ENCODE measurements at regions not wholly inside any gene's neighbourhood (a gene's known extent, or its start where the extent isn't known, plus 50 kb on each side); places are given as distances from the start of the nearest gene placed in this dataset.

DNA sequence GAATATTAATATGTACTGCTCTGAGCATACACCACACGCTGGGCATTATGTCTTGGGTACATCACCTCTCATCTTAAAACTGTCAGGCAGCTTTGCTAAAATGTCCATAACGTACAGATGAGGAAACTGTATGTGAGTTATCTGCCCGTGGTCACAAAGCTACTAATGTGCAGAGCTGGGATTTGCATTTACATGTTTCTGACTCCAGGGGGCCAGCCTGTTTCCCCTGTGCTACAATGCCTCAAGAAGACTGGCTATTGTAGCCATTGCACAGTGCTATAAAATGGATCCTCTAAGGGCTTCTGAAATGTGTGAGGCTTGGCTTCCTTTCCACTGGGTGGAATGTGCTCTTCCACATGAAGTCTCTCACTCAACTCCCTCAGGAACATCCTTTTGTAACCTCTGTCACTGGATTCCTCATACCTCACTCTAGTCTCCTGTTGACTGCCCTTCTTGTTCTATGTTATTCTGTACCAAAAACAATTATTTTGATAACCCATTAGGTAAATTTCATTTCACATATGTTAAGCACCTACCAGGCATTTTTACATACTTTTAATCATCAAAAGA, 95.6 kb upstream of the HTR2A start:
- ChIA-PET POLR2A (no interaction called here), CTCF (no interaction called here)
- DNase-seq = no peak
- Mint-ChIP-seq H3K4me3 (no peak overlapping the region), H3K4me1 (ENCODE audit: low read depth) (no peaks in the 10 kb centered on the region), H3K9me3 (no peaks in the 10 kb centered on the region), H3K27ac (no peak overlapping the region), H3K36me3 (no peaks in the 10 kb centered on the region), H3K27me3 (peaks cover 4% of the 10 kb centered on the region)
- intact Hi-C loops (cut with micrococcal nuclease) = no loop called here

DNA sequence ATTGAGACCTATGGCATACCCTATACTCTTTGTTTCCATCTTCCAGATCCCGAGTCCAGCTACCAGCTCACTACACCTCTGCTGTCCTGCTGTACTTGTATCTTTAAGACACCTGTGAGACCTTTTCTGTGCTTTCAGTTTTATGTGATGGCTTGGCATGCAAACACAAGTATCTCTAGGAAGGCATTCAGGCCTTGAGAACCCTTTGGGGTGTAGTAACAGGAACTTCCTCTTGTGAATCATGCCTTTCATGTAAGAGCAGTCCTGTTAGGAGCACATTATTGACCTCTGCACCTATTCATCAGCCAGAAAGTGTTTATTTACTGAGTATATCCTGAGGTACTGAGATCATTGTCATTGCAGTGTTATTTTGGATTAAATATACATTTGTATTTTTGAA, 87.0 kb upstream of the HTR2A start:
- no peak overlapping the region for H3K4me3 Mint-ChIP-seq
- H3K4me1 Mint-ChIP-seq (ENCODE audit: low read depth) = peaks cover 10% of the 10 kb centered on the region
- no peaks in the 10 kb centered on the region for H3K36me3 Mint-ChIP-seq
- peaks cover 1% of the 10 kb centered on the region for H3K27me3 Mint-ChIP-seq
- no peak for DNase-seq
- intact Hi-C loops (cut with micrococcal nuclease) = no loop called here
- H3K27ac Mint-ChIP-seq = no peak overlapping the region
- ChIA-PET CTCF (no interaction called here), POLR2A (no interaction called here)
- no peaks in the 10 kb centered on the region for H3K9me3 Mint-ChIP-seq

GRCh38 chr13:46982856-46983582, 86.2 kb upstream of the HTR2A start:
- ChIA-PET CTCF (no interaction called here), POLR2A (no interaction called here)
- intact Hi-C loops (cut with micrococcal nuclease) = no loop called here
- no peaks in the 10 kb centered on the region for H3K9me3 Mint-ChIP-seq
- no peaks in the 10 kb centered on the region for H3K36me3 Mint-ChIP-seq
- peaks cover 10% of the 10 kb centered on the region for H3K4me1 Mint-ChIP-seq (ENCODE audit: low read depth)
- DNase-seq = no peak
- H3K4me3 Mint-ChIP-seq = no peak overlapping the region
- H3K27me3 Mint-ChIP-seq = no peaks in the 10 kb centered on the region
- H3K27ac Mint-ChIP-seq = no peak overlapping the region

DNA sequence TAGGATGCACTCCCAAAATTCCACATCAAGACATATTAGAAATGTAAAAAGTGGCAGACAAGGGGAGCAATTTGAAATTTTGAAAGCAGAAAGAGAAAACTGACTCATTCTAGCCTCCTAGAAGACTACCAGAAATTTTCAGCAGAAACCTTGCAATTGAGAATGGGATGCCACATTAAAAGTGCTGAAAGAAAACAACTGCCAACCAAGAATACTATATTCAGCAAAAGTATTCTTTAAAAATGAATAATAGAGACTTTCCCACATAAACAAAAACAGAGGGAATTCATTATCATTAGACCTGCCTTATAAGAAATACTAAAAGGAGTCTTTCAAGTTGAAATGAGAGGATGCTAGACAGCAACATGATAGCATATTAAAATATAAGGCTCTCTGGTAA, 78.3 kb upstream of the HTR2A start:
- Mint-ChIP-seq H3K27ac (no peak overlapping the region), H3K4me3 (no peak overlapping the region), H3K4me1 (ENCODE audit: low read depth) (no peaks in the 10 kb centered on the region), H3K27me3 (no peaks in the 10 kb centered on the region), H3K9me3 (peaks cover 20% of the 10 kb centered on the region), H3K36me3 (no peaks in the 10 kb centered on the region)
- CTCF ChIA-PET = interaction anchor here (0.6 kb wide), 1 partner anchor 184 kb away, joined by 3 read pairs; no protein-coding TSS in a partner anchor
- POLR2A ChIA-PET = no interaction called here
- intact Hi-C loops (cut with micrococcal nuclease) = no loop called here
- DNase-seq = no peak

- Mint-ChIP-seq H3K36me3 (no peaks in the 10 kb centered on the region), H3K27me3 (peaks cover 6% of the 10 kb centered on the region)
Observed at GRCh38 chr13:46968450-46968849, 71.6 kb upstream of the HTR2A start.

GRCh38 chr13:46964789-46965527, 68.1 kb upstream of the HTR2A start:
- Mint-ChIP-seq H3K4me1 (ENCODE audit: low read depth) (no peaks in the 10 kb centered on the region), H3K4me3 (no peak overlapping the region), H3K27me3 (peaks cover 5% of the 10 kb centered on the region), H3K27ac (no peak overlapping the region), H3K36me3 (no peaks in the 10 kb centered on the region), H3K9me3 (no peaks in the 10 kb centered on the region)
- ChIA-PET CTCF (no interaction called here), POLR2A (interaction anchor here (0.6 kb wide), 1 partner anchor 445 kb away, joined by 3 read pairs; no protein-coding TSS in a partner anchor)
- no peak for DNase-seq
- intact Hi-C loops (cut with micrococcal nuclease) = no loop called here

More at GRCh38 chr13:46968450-46968849, 71.6 kb upstream of the HTR2A start:
- ChIA-PET POLR2A (no interaction called here), CTCF (no interaction called here)
- Mint-ChIP-seq H3K27ac (no peak overlapping the region), H3K4me3 (no peak overlapping the region), H3K4me1 (ENCODE audit: low read depth) (no peaks in the 10 kb centered on the region), H3K9me3 (no peaks in the 10 kb centered on the region)
- no peak for DNase-seq
- intact Hi-C loops (cut with micrococcal nuclease) = no loop called here

DNA sequence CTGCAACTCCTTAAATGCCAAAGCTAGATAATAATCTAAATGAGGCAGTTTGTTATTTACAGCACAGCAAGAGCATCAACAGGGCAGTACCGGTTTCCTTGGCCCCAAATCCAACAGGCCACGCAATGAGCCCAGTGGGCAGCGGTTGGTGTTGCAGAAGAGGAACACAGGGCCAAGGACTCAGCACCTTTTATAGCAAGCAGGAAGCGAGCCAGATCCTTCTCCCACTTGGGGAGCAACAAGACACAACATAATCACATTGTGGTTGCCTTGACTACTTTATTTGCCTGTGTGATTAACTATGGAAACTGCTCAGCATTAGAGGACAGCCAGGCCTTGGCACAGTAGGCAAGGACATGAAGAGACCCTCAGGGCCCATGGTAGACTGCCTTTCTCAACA, 67.1 kb upstream of the HTR2A start:
- intact Hi-C loops (cut with micrococcal nuclease) = no loop called here
- H3K27ac Mint-ChIP-seq = no peak overlapping the region
- no peak for DNase-seq
- H3K27me3 Mint-ChIP-seq = peaks cover 3% of the 10 kb centered on the region
- ChIA-PET CTCF (no interaction called here), POLR2A (no interaction called here)
- H3K9me3 Mint-ChIP-seq = no peaks in the 10 kb centered on the region
- no peaks in the 10 kb centered on the region for H3K4me1 Mint-ChIP-seq (ENCODE audit: low read depth)
- no peak overlapping the region for H3K4me3 Mint-ChIP-seq
- no peaks in the 10 kb centered on the region for H3K36me3 Mint-ChIP-seq

DNA sequence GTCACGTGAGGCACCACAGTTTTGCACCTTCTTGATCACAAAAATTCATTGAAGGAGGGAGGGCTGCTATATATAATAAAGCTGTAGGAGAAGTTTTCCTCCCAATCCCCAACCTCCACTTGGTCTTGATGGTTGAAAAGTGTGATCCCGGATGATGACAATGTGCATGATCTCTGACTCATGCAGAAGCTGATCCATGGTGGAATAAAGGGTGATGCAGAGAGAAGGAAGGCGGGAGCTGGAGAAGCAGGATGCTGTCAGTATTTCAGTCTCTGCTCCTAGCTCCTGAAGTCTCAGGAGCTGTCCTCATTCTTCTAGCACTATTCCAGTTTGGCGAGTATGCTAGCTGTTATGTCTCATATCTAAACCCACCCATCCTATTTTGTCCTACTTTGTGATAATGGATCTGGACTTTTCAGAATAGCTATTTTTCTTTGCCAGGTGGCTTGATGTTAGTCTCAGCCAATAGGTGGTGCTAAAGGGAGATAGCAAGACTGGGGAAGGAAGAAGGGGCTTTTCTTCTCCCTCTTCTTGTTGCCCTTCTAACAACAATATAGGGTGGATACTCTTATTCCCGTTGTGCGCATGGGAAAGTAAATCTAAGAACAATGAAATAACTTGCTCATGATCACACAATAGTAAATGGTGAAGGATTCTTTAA, 65.6 kb upstream of the HTR2A start:
- H3K36me3 Mint-ChIP-seq = no peaks in the 10 kb centered on the region
- H3K9me3 Mint-ChIP-seq = no peaks in the 10 kb centered on the region
- no peak overlapping the region for H3K27ac Mint-ChIP-seq
- ChIA-PET POLR2A (no interaction called here), CTCF (interaction anchor here (0.9 to 1.6 kb wide), 3 partner anchors 10 to 69 kb away, joined by 3 to 7 read pairs (median 3); no protein-coding TSS in a partner anchor)
- H3K4me1 Mint-ChIP-seq (ENCODE audit: low read depth) = no peaks in the 10 kb centered on the region
- intact Hi-C loops (cut with micrococcal nuclease) = no loop called here
- no peak overlapping the region for H3K4me3 Mint-ChIP-seq
- peaks cover 3% of the 10 kb centered on the region for H3K27me3 Mint-ChIP-seq
- no peak for DNase-seq

GRCh38 chr13:46961719-46962118, 64.9 kb upstream of the HTR2A start:
- Mint-ChIP-seq H3K4me3 (no peak overlapping the region), H3K4me1 (ENCODE audit: low read depth) (no peaks in the 10 kb centered on the region), H3K27me3 (peaks cover 3% of the 10 kb centered on the region), H3K27ac (no peak overlapping the region), H3K9me3 (no peaks in the 10 kb centered on the region), H3K36me3 (no peaks in the 10 kb centered on the region)
- intact Hi-C loops (cut with micrococcal nuclease) = no loop called here
- CTCF ChIA-PET = interaction anchor here (1.6 kb wide), 1 partner anchor 68 kb away, joined by 7 read pairs; no protein-coding TSS in a partner anchor
- POLR2A ChIA-PET = no interaction called here
- DNase-seq = no peak

DNA sequence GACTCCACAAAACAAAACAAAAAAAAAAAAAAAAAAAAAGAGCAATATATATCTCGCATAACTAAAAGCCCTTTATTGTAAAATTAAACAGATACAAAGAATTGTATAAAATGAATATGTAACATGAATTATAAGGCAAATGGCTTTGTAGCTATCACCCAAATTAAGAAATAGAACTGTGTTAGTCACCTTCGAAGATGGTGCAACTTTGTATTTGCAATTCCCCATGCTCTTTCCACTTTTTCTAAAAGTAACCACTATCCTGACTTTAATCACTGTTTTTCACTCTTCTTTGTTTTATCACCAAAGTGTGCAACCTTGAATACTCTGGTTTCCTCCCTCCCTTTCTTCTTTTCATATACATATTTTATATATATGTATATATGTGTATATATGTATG, 57.1 kb upstream of the HTR2A start:
- no peak for DNase-seq
- ChIA-PET CTCF (no interaction called here), POLR2A (no interaction called here)
- no peaks in the 10 kb centered on the region for H3K4me1 Mint-ChIP-seq (ENCODE audit: low read depth)
- no peaks in the 10 kb centered on the region for H3K9me3 Mint-ChIP-seq
- H3K27me3 Mint-ChIP-seq = no peaks in the 10 kb centered on the region
- no peak overlapping the region for H3K4me3 Mint-ChIP-seq
- H3K36me3 Mint-ChIP-seq = no peaks in the 10 kb centered on the region
- intact Hi-C loops (cut with micrococcal nuclease) = no loop called here
- no peak overlapping the region for H3K27ac Mint-ChIP-seq

DNA sequence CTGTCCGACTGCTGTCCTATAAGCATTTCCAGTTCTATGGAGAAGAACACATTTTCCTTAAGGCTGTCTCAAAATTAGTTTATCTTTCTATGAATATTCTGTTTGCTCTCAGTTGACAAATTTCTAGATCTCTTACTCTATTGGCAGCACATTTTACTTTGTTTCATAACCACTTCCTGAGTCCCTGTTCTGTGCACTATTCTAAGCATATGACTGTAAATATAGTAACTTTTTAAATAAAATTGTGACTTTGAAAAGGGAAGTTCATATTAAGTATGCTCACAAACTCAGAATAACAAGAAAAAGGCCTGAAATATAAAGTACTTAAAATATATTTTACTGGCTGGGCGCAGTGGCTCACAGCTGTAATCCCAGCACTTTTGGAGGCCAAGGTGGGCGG, 56.5 kb upstream of the HTR2A start:
- H3K4me1 Mint-ChIP-seq (ENCODE audit: low read depth) = no peaks in the 10 kb centered on the region
- H3K36me3 Mint-ChIP-seq = no peaks in the 10 kb centered on the region
- DNase-seq = no peak
- H3K27ac Mint-ChIP-seq = no peak overlapping the region
- intact Hi-C loops (cut with micrococcal nuclease) = no loop called here
- no peaks in the 10 kb centered on the region for H3K9me3 Mint-ChIP-seq
- H3K4me3 Mint-ChIP-seq = no peak overlapping the region
- POLR2A ChIA-PET = no interaction called here
- H3K27me3 Mint-ChIP-seq = no peaks in the 10 kb centered on the region
- CTCF ChIA-PET = no interaction called here

- Mint-ChIP-seq H3K27ac (no peak overlapping the region), H3K4me1 (ENCODE audit: low read depth) (no peaks in the 10 kb centered on the region), H3K9me3 (no peaks in the 10 kb centered on the region), H3K36me3 (no peaks in the 10 kb centered on the region), H3K27me3 (no peaks in the 10 kb centered on the region), H3K4me3 (no peak overlapping the region)
- no peak for DNase-seq
- intact Hi-C loops (cut with micrococcal nuclease) = no loop called here
- CTCF ChIA-PET = no interaction called here
- POLR2A ChIA-PET = no interaction called here
Observed at GRCh38 chr13:46951516-46951915, 54.7 kb upstream of the HTR2A start.
